DMS 273 (cell line): ENCODE measurements at regions not wholly inside any gene's neighbourhood (a gene's known extent, or its start where the extent isn't known, plus 50 kb on each side); places are given as distances from the start of the nearest gene placed in this dataset.
"Not testable (repeated sequence)": the region's sequence is repeated elsewhere in the genome, so short reads cannot be mapped to it uniquely, and the experiment has no call there.

Experiments used
- DNase-seq: peaks from one replicate; lab custom pipeline; 2025; ENCODE audit not compliant: unreplicated experiment; lab: John Stamatoyannopoulos, UW

DNA sequence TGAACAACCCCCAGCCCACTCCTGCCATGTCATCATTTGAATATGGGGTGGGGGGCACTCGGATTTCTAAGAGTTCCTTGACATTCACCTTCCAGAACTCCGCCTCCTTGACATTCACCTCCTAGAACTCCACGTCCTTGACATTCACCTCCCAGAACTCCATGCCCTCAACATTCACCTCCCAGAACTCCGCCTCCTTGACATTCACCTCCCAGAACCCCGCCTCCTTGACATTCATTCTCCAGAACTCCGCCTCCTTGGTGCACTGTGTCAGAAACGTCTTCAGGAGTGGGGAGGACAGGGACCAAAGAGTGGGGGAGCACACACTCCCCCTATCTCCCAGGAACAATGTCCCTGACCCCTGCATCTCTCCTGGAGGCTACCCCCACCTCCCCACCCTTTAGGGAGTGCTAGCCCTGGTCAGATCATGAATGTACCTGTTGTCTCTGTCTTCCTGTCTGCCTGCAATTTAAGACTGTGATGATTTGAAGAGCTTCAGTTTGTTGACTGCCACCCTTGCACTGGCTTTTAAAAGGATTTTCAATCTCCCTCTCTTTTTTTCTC, 110.1 kb downstream of the NPTX2 start:
- peak; percentile 32 for DNase-seq

- no peak for DNase-seq
These were observed 111.5 kb downstream of the NPTX2 start for GRCh38 chr7:98728555-98728954.

- DNase-seq: no peak
These were observed 112.0 kb downstream of the NPTX2 start for GRCh38 chr7:98729121-98729520.

DNA sequence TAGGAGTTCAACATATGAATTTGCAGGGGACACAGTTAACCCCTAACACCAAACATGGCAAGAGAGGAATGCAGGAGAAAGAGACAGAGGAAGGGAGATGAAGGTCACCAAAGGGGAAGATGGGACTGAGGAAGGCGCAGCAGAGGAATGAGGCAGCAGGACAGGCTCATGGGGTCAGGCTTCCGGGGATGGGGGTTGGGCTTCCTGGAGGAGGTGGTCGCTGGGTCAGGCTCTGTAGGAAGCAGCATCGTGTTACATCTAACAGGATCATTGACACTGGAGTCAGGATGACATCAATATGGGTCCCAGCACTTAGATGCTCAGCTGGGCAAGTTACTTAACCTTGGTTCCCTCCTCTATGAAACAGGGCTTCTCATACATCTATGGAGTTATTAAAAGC, 113.2 kb downstream of the NPTX2 start:
- DNase-seq: no peak

DNA sequence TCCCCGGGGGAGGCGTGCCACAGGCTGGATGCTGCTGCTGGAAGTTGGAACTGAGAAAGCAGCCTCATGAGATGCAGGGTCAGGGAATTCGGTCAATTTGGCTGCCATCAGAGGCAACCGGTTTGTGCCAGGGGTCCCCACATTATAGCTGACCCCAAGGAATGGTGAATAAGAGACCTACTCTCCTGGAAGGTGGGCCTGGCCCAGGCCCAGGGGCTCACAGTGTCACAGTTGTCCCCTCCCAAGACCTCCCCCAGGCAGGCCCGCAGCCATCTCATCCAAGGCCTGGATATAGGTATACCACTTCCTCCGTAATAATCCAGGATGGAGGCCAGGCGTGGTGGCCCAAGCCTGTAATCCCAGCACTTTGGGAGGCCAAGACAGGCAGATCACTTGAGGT, 114.6 kb downstream of the NPTX2 start:
- no peak for DNase-seq

DNA sequence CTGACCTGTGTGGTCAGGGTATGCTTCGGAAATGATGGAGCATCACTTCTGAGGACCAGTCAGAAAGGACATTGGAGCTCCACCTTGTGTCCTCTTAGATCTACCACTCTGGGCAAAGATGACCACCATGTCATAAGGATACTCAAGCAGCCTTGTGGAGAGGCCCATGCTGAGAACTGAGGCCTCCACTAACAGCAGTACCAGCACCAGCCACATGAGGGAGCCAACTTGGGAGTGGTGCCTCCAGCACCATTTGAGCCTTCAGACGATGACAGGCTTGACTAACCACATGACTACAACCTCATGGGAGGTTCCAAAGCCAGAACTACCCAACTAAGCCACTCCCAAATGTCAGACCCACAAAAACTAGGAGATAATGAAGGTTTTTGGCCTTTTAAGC, 116.0 kb downstream of the NPTX2 start:
- DNase-seq: peak; percentile 93

- no peak for DNase-seq
These were observed 118.7 kb downstream of the NPTX2 start for GRCh38 chr7:98735801-98736200.

GRCh38 chr7:98736461-98736860, 119.4 kb downstream of the NPTX2 start:
- not testable (repeated sequence) for DNase-seq

DNA sequence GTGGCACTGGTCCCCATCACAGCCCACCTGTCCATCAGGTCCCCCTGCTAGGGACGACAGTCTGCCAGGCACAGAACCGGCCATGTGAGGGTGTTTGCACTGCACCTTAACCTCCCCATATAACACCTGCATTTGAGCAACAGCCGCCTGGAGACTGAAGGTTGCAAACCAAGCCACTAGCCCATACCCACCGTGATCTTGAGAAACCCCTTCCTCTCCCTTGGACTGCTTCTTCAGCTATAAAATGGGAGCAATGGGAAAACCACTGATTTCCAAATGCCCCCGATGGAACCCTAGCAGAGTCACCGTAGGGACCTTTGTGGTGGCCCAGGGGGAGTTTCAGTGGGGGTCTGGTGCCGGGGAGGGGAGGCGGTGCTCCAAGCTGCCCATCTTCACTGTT, 120.1 kb downstream of the NPTX2 start:
- DNase-seq: no peak

GRCh38 chr7:98740643-98741042, 123.6 kb downstream of the NPTX2 start:
- DNase-seq: no peak

DNA sequence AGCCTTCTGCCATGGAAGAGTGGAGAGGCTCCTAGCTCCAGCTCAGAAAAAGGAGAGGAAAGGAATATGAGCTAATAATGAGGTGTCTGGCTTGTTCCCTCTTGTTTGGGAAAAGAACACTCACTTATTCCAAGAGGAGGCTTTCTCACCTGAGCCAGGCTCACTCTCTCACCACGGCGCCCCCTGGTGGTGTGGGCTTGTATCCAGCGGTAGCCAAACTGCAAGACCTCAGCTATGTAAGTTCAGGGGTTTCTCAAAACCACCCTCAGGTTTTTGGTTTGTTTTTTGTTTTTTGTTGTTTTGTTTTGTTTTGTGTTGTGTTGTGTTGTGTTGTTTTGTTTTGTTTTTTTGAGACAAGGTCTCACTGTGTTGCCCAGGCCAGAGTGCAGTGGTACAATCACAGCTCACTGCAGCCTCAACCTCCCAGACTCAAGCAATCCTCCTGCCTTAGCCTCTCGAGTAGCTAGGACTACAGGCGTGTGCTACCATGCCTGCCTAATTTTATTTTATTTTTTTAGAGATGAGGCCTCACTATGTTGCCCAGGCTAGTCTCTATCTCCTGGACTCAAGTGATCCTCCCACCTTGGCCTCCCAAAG, 124.0 kb downstream of the TMEM130 start:
- peak; percentile 94 for DNase-seq

- DNase-seq: no peak
These were observed 121.7 kb downstream of the TMEM130 start for GRCh38 chr7:98748090-98748489.

- no peak for DNase-seq
These were observed 116.6 kb downstream of the TMEM130 start for GRCh38 chr7:98753176-98753575.

- DNase-seq: peak; percentile 96
These were observed 115.8 kb downstream of the TMEM130 start for GRCh38 chr7:98753989-98754479.

GRCh38 chr7:98755138-98755898, 114.5 kb downstream of the TMEM130 start:
- DNase-seq: peak; percentile 56

- DNase-seq: no peak
These were observed 111.7 kb downstream of the TMEM130 start for GRCh38 chr7:98758157-98758556.

DNA sequence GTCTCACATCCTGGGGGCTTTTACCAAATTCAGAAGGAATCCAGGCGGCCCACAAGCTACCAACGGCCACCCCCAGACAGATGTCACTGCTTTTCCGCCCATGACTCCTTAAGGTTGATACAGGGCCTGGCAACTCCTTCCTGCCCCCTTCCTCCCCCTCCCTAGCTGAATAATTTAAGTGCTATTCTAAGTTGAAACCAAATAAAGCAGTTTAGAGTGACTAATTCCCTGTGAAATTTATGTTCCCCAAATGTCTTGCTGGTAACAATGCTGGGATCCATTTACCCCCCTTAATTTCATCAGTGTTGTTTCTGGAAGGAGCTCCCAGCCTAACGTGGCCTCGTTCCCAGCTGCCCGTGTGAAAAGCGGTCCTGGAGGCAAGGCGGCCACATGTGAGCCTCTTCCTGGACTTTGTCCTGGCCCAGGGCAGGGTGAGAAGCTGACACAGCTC, 109.6 kb downstream of the TMEM130 start:
- no peak for DNase-seq

GRCh38 chr7:98761225-98761624, 108.6 kb downstream of the TMEM130 start:
- no peak for DNase-seq

DNA sequence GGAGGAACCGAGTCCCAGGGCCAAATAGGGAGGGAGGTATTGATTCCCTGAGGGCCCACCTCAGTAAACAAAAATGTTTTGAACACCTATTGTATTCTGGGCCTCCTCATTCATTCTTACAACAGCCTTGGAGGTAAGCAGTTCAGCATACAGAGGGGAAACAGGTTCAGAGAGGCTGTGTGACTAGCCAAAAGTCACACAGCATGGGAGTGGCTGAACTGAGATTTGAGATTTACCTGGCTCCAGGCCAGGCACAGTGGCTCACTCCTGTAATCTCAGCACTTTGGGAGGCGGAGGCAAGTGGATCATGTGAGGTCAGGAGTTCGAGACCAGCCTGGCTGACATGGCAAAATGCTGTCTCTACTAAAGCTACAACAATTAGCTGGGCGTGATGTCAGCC, 107.2 kb downstream of the TMEM130 start:
- no peak for DNase-seq

GRCh38 chr7:98763441-98763840, 106.4 kb downstream of the TMEM130 start:
- DNase-seq: no peak

DNA sequence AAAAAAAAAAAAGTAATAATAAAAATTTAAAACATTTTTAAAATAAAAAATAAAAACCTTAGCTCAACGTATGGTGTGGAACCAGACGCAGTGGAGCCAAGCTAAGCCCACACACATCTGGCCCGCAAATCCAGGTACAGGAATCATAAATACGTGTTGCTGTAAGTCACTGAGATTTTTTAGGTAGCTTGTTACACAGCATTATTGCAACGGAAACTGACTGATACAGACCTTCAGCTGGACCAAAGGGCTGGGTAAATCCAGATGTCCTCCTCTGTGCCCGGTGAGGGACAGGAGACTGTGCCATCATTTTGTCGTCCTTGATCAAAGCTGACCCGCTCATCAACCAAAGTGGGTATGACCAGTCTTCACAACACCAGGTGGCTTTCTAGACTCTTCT, 104.9 kb downstream of the TMEM130 start:
- DNase-seq: no peak

DNA sequence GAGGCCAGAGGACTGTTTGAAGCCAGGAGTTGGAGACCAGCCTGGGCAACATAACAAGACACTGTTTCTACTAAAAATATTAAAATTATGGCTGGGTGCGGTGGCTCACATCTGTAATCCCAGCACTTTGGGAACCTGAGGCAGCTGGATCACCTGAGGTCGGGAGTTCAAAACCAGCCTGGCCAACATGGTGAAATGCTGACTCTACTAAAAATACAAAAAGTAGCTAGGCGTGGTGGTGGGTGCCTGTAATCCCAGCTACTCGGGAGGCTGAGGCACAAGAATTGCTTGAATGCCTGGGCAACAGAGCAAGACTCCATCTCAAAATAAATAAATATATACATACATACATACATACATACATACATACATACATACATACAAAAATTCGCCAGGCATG, 99.7 kb downstream of the TMEM130 start:
- DNase-seq: not testable (repeated sequence)
